GM12878 (cell line): ENCODE measurements at regions not wholly inside any gene's neighbourhood (a gene's known extent, or its start where the extent isn't known, plus 50 kb on each side); places are given as distances from the start of the nearest gene placed in this dataset.

ENCODE experiments used
- ATAC-seq: fragments of 200-7000 bp; cut with Tn5 transposase; 3 replicates; pipeline ENCODE4 v1.9.1; 2020; ENCODE audit warnings: mild to moderate bottlenecking, moderate library complexity
- BruUV-seq: library from RNA; stranded (reverse); fragments of 400-500 nt; replicated peaks from 2 replicates; lab custom pipeline; 2021; lab: Mats Ljungman, UMichigan
- CTCF ChIA-PET: fragments of 300-600 bp; sonication (Branson Sonifier 250); formaldehyde crosslinking; extraction: SDS; loops from one replicate; lab custom pipeline; 2021; ENCODE audit warnings: inconsistent platforms; lab: Yijun Ruan, JAX
- POLR2A ChIA-PET: fragments of 350-600 bp; formaldehyde crosslinking; extraction: SDS; loops from one replicate; lab custom pipeline; 2021; ENCODE audit warnings: inconsistent platforms; lab: Charles Lee
- RAD21 ChIA-PET: fragments of 300-600 bp; sonication (Branson Sonifier 250); formaldehyde crosslinking; loops from one replicate; lab custom pipeline; 2023; ENCODE audit warnings: antibody characterized with exemption; ENCODE audit not compliant: unreplicated experiment; lab: Charles Lee
- SMC1A ChIA-PET: fragments of 300-600 bp; sonication (Branson Sonifier 250); formaldehyde crosslinking; loops from one replicate; lab custom pipeline; 2023; ENCODE audit not compliant: unreplicated experiment, uncharacterized antibody; lab: Charles Lee
- DNase-seq: peaks from one replicate; pipeline ENCODE4 v3.0.0-alpha.2; 2011; ENCODE audit warnings: low read depth, low spot score
- FAIRE-seq: peaks from 3 replicates; lab custom pipeline; 2011; peaks lifted over from hg19 to GRCh38; lab: Jason Lieb, UNC
- H2AFZ ChIP-seq: 2 replicates; pipeline ENCODE4 v1.6.0; 2011; ENCODE audit warnings: low read depth, low read length, control low read depth; ENCODE audit not compliant: control insufficient read depth
- H3K27ac ChIP-seq: 2 replicates; pipeline ENCODE4 v1.5.1; 2011; ENCODE audit warnings: control low read depth; ENCODE audit not compliant: control insufficient read depth, insufficient read depth
- H3K27me3 ChIP-seq, 2 experiments: replicated peaks in 1 of 2; 2 replicates each; pipeline versions ENCODE4 v1.6.0 to v1.6.1; 2011; ENCODE audit warnings: low read length in 1 of 2; ENCODE audit not compliant: control insufficient read depth in 2 of 2, insufficient read depth in 2 of 2
- H3K36me3 ChIP-seq, 2 experiments: 2 replicates each; pipeline ENCODE4 v1.5.1; 2011; ENCODE audit warnings: low read length in 1 of 2; ENCODE audit not compliant: control insufficient read depth in 2 of 2, insufficient read depth in 2 of 2
- H3K4me1 ChIP-seq: 2 replicates; pipeline ENCODE4 v1.6.1; 2011; ENCODE audit warnings: mild to moderate bottlenecking, low read length, moderate library complexity, mixed read lengths; ENCODE audit not compliant: control insufficient read depth, insufficient read depth
- H3K4me2 ChIP-seq: 2 replicates; pipeline ENCODE4 v1.6.0; 2011; ENCODE audit warnings: control low read depth; ENCODE audit not compliant: control insufficient read depth, insufficient read depth
- H3K4me3 ChIP-seq: fragments of 200-600 bp; sonication (generic); 2 replicates; pipeline ENCODE4 v1.5.1; 2016
- H3K79me2 ChIP-seq: 2 replicates; pipeline ENCODE4 v1.6.0; 2011; ENCODE audit warnings: low read length; ENCODE audit not compliant: control insufficient read depth, insufficient read depth
- H3K9ac ChIP-seq: 2 replicates; pipeline ENCODE4 v1.8.0; 2011; ENCODE audit warnings: low read length, control low read depth, mixed read lengths; ENCODE audit not compliant: control insufficient read depth, insufficient read depth
- H3K9me3 ChIP-seq: replicated peaks from 3 replicates; pipeline ENCODE4 v1.5.1; 2011; ENCODE audit warnings: mild to moderate bottlenecking, low read length; ENCODE audit not compliant: control insufficient read depth, insufficient read depth
- H4K20me1 ChIP-seq: 2 replicates; pipeline ENCODE4 v1.6.0; 2011; ENCODE audit not compliant: control insufficient read depth, insufficient read depth
- BHLHE40 ChIP-seq, 2 experiments: fragments of 450-650 bp in 1 of 2; IDR thresholded peaks; 2 replicates each; pipeline ENCODE4 v1.6.1; 2011 to 2017; ENCODE audit warnings: low read depth in 2 of 2, borderline replicate concordance in 1 of 2, improper control_type of control experiment in 1 of 2, low read length in 1 of 2, mild to moderate bottlenecking in 1 of 2
- BMI1 ChIP-seq: fragments of 450-650 bp; IDR thresholded peaks from 2 replicates; pipeline ENCODE4 v1.6.1; 2016; ENCODE audit warnings: mild to moderate bottlenecking, moderate library complexity, borderline replicate concordance
- CTCF ChIP-seq, 3 experiments: IDR thresholded peaks in 2 of 3; conservative IDR thresholded peaks in 1 of 3; 2 replicates each; pipeline ENCODE4 v1.5.1; 2011; ENCODE audit warnings: low read depth in 3 of 3, low read length in 3 of 3, mild to moderate bottlenecking in 3 of 3, control low read depth in 2 of 3, moderate library complexity in 2 of 3, inconsistent platforms in 1 of 3, mixed read lengths in 1 of 3; ENCODE audit not compliant: control insufficient read depth in 2 of 3, insufficient read depth in 1 of 3; ENCODE audit errors: extremely low read depth in 1 of 3
- E4F1 ChIP-seq: fragments of 450-650 bp; IDR thresholded peaks from 2 replicates; pipeline ENCODE4 v1.6.1; 2018; ENCODE audit warnings: borderline replicate concordance, mild to moderate bottlenecking; ENCODE audit not compliant: partially characterized antibody
- ETV6 ChIP-seq, 2 experiments: fragments of 450-650 bp in 1 of 2; IDR thresholded peaks in 1 of 2; conservative IDR thresholded peaks in 1 of 2; 2 replicates each; pipeline ENCODE4 v1.6.1; 2014; ENCODE audit warnings: antibody characterized with exemption in 1 of 2, borderline replicate concordance in 1 of 2, low read depth in 1 of 2, mild to moderate bottlenecking in 1 of 2, moderate library complexity in 1 of 2
- KLF5 ChIP-seq: fragments of 450-650 bp; IDR thresholded peaks from 2 replicates; pipeline ENCODE4 v1.6.1; 2014; ENCODE audit warnings: mild to moderate bottlenecking; ENCODE audit not compliant: partially characterized antibody
- RBBP5 ChIP-seq: fragments of 200-600 bp; sonication (generic); conservative IDR thresholded peaks from 2 replicates; pipeline ENCODE4 v1.6.1; 2016
- SIN3A ChIP-seq: IDR thresholded peaks from 2 replicates; pipeline ENCODE4 v1.6.1; 2012; ENCODE audit warnings: low read depth, low read length, improper control_type of control experiment
- SREBF2 ChIP-seq: IDR thresholded peaks from 2 replicates; pipeline ENCODE4 v1.6.1; 2012; ENCODE audit warnings: mild to moderate bottlenecking, low read length
- STAT3 ChIP-seq: IDR thresholded peaks from 2 replicates; pipeline ENCODE4 v1.6.1; 2011; ENCODE audit warnings: low read depth, low read length, improper control_type of control experiment
- WGBS: methylation state at CpG from one replicate; pipeline ENCODE4 v1.1.6; 2016; ENCODE audit warnings: low lambda C conversion rate; ENCODE audit not compliant: insufficient replicate concordance, insufficient coverage; ENCODE audit errors: missing lambda C conversion rate; 5-methylcytosine and 5-hydroxymethylcytosine counted together
- in situ Hi-C: fragments of 300-500 bp; cut with MboI; formaldehyde crosslinking; loops from 9 replicates; pipeline ENCODE4 v1.14.3; 2018; ENCODE audit warnings: mixed read lengths
- intact Hi-C: fragments of 100-400 bp; cut with micrococcal nuclease; formaldehyde crosslinking; loops from one replicate; pipeline ENCODE4 v1.14.2; 2022; ENCODE audit not compliant: unreplicated experiment

- WGBS, result 41% methylated on average over 4 of the region's 4 CpGs
- POLR2A ChIA-PET, result interaction anchor here (0.5 kb wide), 1 partner anchor 884 kb away, joined by 3 read pairs; no protein-coding TSS in a partner anchor
Observed at GRCh38 chr2:38141501-38141900, 65.5 kb upstream of the CYP1B1 start.

More at GRCh38 chr2:38141501-38141900, 65.5 kb upstream of the CYP1B1 start:
- DNase-seq (no peak), ATAC-seq (no peak), FAIRE-seq (no peak)
- ChIA-PET CTCF (interaction anchor here (1.5 kb wide), 1 partner anchor 21 kb away, joined by 3 read pairs; no protein-coding TSS in a partner anchor), RAD21 (interaction anchor here (1.2 kb wide), 1 partner anchor 13 kb away, joined by 3 read pairs; no protein-coding TSS in a partner anchor), SMC1A (interaction anchor here (1.3 kb wide), 1 partner anchor 124 kb away, joined by 4 read pairs; no protein-coding TSS in a partner anchor)
- no peak overlapping the region for H3K9ac ChIP-seq
- no peak overlapping the region for H3K27ac ChIP-seq
- H3K4me3 ChIP-seq, result no peak overlapping the region
- TF ChIP-seq SREBF2 (no peak), BHLHE40 (IDR thresholded peaks at IDR 0.05; ENCODE audit: borderline replicate concordance in 1 of 2, low read depth in 2 of 2, low read length in 1 of 2) (no peak), SIN3A (no peak), BMI1 (no peak), CTCF (IDR thresholded peaks at IDR 0.05 in 2 of 3, conservative IDR thresholded peaks at IDR 0.05 in 1 of 3; ENCODE audit: control insufficient read depth in 2 of 3, extremely low read depth in 1 of 3, insufficient read depth in 1 of 3, low read depth in 3 of 3, low read length in 3 of 3) (no peak), STAT3 (no peak), E4F1 (no peak), ETV6 (conservative IDR thresholded peaks at IDR 0.05 in 1 of 2, IDR thresholded peaks at IDR 0.05 in 1 of 2; ENCODE audit: borderline replicate concordance in 1 of 2, low read depth in 1 of 2) (no peak), KLF5 (no peak), RBBP5 (no peak)
- intact Hi-C loops, result no loop called here
- H2AFZ ChIP-seq, result no peak overlapping the region
- no peaks in the 10 kb centered on the region for H4K20me1 ChIP-seq
- no peak overlapping the region for H3K4me2 ChIP-seq
- no peaks in the 10 kb centered on the region for H3K79me2 ChIP-seq
- no TSS peak for BruUV-seq
- no peaks in the 10 kb centered on the region for H3K36me3 ChIP-seq
- peaks cover 16% of the 10 kb centered on the region for H3K4me1 ChIP-seq
- no peaks in the 10 kb centered on the region for H3K27me3 ChIP-seq
- in situ Hi-C loops, result no loop called here
- peaks cover 8% of the 10 kb centered on the region; the same call in 2 of the 3 replicates for H3K9me3 ChIP-seq
